Endothelial cell of umbilical vein (primary cell): ENCODE measurements at regions not wholly inside any gene's neighbourhood (a gene's known extent, or its start where the extent isn't known, plus 50 kb on each side); places are given as distances from the start of the nearest gene placed in this dataset.
"Not testable (repeated sequence)": the region's sequence is repeated elsewhere in the genome, so short reads cannot be mapped to it uniquely, and the experiment has no call there.

Experiments used
- CTCF ChIP-seq, 2 donors: IDR thresholded peaks; 1 replicate in 1 of 2; 2 replicates in 1 of 2; pipeline ENCODE4 v1.5.1; 2011; ENCODE audit warnings: low read length in 2 of 2, mild to moderate bottlenecking in 2 of 2, moderate library complexity in 2 of 2, control low read depth in 1 of 2, inconsistent platforms in 1 of 2, low read depth in 1 of 2; ENCODE audit not compliant: insufficient read depth in 1 of 2; ENCODE audit errors: extremely low read depth in 1 of 2
- EZH2 ChIP-seq: IDR thresholded peaks from 2 replicates; pipeline ENCODE4 v1.6.1; 2012; ENCODE audit warnings: borderline replicate concordance, low read depth, mild to moderate bottlenecking, moderate library complexity, low read length, inconsistent platforms; ENCODE audit not compliant: severe bottlenecking
- POLR2A ChIP-seq: IDR thresholded peaks from 2 replicates; pipeline ENCODE4 v1.6.1; 2012; ENCODE audit warnings: low read depth, mild to moderate bottlenecking, control low read depth, low read length

GRCh38 chr9:94437128-94437527, 108.7 kb upstream of the NUTM2F start:
- not testable (repeated sequence) for TF ChIP-seq POLR2A; CTCF (IDR thresholded peaks at IDR 0.05; ENCODE audit: extremely low read depth in 1 of 2, insufficient read depth in 1 of 2, low read depth in 1 of 2, low read length in 2 of 2); EZH2
